ENCODE measurements at regions not wholly inside any gene's neighbourhood (a gene's known extent, or its start where the extent isn't known, plus 50 kb on each side); places are given as distances from the start of the nearest gene placed in this dataset.

DNA sequence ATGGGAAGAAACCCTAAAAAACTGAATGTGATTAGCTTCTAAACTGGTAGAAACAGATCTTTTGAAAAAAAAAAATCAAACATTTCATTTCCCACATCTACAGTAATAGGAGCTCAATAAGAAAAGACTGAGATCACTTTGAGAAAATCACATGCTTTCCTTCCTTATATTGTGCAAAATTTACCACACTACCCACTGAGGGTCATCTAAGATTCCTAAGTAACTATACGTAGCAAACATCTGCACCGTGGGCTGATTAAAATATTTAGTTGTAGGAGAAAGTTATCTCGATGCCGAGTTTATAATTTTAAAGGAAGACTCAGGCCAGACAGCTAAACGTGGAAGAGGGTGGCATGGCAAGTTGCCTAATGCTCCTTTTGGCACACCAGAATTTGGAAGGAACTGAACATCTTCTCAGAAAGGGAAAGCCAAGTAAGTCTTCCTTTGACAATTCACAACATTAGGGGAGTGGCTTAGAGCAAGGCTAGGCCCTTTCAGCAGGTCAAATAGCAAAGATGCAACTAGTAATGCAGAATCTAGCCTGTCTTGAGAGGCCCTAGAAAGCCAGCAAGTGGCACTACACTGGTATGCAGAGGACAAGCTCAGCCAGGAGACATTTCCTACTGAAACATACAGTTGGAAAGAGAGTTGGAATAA, 128.0 kb downstream of the TMA16 start:
- DNase-seq: no peak

DNA sequence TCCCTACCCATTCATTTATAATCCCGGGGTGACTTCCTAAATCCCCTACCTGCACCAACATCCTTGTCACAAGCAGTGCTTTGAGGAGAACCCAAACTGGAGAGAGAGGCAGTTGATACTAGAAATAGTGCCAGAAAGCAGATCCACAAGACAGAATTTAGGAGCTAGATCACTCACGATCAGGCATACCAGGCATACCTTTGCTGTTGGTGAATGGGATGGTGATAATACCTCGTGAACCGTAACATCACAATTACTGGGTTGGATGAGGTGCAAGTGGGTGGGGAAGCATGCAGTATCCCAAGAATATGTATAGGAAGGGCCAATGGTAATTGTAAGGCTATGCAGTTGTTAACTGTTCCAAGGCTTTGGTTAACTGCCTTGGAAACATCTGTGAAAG, 129.3 kb downstream of the TMA16 start:
- no peak for DNase-seq

DNA sequence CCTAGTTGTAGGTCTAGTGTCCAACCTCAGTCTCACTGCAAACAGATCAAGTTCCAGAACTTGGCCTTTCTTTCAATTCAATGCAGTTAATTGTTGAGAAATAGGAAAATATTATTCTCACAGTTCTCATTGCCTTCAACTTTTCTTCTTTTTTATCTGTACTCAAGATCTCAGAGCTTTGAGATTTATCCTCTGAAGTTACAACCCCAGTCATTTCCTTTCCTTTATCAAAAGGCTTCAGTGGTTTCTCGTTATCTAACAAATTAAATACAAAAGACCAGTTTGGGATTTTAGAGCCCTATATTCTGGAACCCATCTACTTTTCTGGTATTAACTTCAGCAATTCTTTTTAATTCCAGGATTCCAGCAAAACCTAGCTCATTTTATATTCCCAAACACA, 130.2 kb downstream of the TMA16 start:
- no peak for DNase-seq

DNA sequence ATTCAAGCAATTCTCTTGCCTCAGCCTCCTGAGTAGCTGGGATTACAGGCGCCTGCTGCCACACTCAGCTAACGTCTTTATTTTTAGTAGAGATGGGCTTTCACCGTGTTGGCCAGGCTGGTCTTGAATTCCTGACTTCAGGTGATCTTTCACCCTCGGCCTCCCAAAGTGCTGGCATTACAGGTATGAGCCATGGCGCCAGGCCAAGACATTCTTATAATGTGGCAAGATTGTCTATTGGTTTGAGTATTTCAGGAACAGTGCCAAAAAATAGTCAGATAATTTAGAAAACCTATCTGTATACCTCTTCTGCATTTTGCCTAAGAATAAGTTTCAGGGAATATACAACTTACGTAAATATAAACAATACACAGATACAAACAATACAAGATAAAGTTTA, 136.8 kb downstream of the TMA16 start:
- DNase-seq: no peak

DNA sequence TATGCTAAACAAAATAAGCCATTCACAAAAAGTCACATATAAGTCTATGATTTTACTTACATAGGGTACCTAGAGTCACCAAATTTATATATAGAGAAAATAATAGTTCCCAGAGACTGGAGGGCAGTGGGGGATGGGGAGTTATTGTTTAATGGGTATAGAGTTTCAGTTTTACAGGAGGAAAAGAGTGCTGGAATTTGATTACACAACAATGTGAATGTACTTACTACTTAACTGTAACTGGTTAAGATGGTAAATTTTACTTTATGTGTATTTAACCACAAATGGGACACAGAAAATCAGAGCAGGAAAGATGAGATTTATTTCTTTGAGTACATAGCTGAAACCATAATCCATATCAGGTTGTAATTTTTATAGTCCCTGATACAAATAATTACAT, 144.4 kb downstream of the TMA16 start:
- DNase-seq: no peak

DNA sequence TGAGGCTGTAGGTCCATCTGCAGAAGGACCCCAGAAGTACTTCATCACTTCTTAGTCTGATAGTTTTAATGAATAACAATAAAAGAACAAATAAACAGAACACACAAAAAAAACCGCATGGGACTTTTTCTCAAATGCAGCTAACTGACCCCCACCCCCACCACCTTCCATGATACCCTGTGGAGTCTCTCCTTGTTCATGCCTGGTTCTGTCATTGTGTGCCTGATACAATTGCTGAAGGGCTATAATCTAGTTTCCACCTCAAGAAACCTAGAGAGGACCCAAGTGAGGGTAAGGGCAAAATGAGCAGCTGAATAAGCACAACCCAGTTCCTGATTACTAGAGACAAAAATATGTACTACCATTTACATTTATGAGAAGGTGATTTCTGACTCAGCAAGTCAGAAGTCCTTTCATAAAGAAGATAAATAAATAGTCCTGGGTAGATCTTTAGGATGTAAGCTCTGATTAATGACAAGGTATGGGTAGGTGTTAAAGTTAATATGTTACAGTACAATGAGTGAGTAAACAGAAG, 155.1 kb downstream of the TMA16 start:
- no peak for DNase-seq

DNA sequence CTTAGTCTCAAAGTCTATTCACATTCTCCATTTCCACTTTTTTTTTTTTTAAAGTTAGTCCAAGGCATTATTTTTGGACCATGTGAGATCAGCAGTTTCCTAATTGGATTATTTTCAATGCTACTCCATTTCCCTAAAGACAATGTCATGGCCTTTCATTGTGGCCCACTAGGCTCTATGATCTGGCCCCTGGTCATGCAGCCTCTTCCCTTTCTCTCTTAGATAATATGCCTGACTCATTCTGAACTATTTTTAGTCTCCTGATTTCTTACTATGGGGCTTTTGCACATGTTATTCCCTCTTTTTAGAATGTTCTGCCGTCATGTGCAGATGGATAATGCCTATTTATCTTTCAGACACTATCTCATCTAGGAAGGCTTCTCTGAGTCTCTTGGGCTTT, 157.3 kb downstream of the TMA16 start:
- DNase-seq: no peak

DNA sequence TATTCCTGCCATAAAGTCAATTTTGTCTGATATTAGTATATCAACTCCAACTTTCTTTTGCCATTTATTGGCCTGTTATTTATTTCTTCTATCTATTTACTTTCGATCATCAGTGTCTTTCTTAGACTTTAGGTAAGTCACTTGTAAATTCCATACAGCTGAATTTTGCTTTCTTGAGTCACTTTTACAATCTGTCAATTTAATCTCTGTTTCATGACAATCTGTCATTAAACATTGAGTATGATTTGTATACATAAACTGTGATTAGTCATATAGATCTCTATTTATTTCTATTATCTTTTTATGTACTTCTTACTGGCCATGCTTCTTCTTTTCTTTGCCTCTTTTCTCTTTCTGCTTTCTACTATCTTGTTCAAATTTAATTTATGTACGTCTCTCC, 160.1 kb downstream of the TMA16 start:
- no peak for DNase-seq

DNA sequence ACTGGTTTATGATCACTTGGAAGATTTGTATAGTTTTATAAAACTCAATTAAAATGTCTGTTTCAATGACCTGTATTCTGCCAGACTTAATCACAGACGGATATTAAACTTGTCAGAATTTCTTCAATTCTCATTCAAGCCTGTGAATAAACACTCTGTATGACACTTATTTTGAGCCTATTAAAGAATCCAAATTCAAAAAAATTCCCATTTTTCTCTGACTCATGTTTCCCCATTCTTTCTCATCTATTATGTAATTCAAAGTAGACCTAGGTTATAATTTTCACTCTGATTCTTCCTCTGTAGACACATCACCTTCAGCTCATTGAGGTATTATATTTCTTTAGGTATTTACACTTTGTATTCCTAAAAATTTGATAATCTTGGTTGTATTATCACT, 166.1 kb downstream of the TMA16 start:
- DNase-seq: no peak

DNA sequence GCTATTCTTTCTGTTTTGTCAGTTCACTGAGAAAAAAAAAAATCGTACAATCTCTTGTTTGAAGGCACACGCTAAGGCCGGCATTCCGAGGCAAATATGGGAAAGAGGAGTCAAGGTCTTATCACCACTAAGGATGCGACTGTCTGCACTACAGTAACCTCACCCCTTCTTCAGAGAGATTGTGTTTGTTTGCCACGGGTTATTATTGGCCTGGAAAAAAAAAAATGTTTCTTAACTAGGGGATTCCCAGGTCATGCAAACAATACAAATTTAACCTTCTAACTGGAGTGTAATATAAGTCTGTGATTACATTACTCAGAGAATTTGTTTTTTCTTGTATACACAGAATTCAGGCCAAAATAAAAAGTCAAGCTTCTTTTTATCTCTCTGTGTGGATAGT, 168.3 kb downstream of the TMA16 start:
- no peak for DNase-seq

DNA sequence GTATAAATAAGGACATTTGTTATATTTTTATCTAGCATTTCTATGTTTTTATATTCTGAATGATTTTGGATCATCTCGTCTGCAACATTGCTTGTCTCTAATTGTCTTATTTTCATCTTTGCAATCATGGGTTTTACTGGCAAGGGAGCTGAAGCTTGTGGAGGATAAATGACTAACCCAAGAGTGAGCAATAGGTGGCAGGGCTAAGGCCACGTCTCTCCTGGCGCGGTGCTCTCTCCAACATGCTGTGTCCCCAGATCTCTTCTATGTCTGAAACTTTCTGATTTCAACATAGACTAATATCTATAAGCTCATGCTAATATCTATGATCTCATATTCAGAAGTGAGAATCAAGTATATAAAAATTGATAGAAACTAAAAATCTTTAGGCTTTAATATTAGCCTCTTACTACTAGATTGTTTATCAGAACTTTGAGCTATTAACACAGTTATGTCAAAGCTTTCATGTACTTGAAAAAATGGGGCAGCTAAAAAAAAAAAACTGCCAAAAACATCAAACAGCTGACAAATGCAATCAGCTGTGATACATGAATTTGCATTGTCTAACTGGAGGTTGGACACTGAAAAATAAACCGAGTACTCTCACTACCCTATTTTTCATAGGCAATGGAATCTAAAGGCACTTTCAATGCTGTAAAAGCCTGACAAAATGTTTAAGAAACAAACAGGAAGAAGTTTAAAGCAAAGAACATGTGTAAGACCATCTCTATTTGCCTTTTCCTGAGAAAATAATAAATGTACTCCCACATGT, 169.2 kb downstream of the TMA16 start:
- DNase-seq: no peak

DNA sequence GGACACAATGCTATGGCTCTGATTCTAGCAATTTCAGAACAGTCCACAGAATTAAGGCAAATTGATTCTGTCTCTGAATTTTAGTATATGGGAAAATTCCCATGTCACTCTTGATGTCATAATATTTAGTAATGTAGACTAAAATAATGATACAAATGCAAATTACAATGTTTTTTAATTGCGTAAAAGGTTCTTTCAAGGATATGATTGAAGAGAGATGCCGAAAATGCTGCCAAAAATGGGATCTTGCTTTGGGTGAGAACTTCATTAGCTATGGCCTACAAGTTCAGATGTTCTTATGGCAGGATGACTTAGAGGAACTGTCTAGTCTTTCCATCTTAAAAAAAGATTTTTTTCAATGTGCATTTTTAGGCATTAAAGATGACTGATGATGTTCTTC, 170.6 kb downstream of the TMA16 start:
- no peak for DNase-seq

DNA sequence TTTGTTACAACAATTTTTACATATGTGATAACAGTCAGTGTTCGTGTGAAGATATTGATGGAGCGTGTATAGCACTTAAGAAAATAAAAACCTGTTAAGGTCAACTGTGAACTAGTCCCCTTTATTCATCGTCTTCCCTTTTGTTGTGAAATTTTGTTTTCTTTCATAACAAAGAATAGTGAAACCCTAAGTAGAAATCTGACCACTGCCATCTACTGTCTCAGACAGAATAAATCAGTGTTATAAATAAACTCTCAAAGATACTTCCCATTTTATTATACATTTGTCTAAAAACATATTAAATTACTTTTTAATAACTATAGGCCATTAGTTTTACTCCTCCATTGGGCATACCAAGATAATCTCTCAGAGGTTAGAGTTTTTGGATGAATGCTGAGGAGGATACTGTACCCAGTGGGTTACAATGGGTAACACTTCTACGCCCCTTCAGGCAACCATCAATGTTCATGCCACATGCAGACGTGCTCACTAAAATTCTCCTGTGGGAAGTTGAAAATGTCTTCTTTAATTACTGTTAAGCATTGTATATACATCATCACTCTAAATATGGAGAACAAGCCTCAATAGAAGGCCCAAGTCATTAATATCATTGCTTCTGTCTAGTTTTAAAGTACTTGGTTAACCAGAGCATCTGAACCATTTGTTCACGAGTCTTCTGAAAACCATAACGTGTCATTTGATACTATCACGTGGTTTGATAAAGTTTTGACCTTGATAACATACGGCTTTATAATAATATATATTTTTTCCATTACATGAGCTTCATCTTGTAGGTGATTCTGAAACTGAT, 171.2 kb downstream of the TMA16 start:
- no peak for DNase-seq

DNA sequence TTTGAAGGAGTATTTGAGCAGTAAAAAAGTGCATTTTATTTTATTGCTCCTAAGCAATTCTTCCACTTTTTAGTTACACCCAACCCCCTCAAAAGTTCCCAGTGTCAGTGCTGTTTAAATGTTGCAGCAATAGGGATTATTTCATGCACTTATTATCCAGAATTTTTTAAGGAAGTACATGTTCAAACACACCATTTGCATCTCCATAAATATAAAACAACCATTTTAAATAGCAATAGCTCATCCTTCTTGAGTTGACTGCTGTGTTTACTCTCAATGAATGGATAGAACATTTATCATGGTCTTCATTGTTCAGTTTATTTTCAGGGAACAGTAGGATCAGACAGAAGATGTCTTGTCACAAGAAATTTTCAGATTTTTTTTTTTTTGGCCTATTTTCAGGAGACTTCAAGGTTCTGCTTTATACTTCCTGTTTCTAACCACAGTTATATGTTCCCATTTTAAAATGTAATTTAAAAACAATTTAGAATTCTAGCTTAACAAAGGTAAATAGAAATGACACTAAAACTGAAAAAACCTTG, 171.9 kb downstream of the TMA16 start:
- no peak for DNase-seq

DNA sequence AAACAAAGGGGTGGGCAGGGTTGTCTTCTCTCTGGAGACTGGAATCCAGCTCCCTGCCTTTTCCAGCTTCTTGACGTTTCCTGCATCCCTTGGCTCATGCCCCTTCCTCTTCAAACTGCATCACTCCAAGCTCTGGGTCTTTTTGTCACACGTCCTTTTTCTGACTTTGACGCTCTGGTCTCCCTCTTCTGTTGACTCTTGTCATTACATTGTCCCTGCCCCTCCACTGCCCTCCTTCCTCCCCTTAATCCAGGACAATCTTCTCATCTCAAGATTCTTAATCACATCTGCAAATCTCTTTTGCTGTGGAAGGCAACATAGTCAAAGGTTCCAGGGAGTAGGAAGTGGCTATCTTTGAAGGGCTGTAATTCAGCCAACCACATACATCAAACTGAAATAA, 178.3 kb downstream of the TMA16 start:
- DNase-seq: no peak

DNA sequence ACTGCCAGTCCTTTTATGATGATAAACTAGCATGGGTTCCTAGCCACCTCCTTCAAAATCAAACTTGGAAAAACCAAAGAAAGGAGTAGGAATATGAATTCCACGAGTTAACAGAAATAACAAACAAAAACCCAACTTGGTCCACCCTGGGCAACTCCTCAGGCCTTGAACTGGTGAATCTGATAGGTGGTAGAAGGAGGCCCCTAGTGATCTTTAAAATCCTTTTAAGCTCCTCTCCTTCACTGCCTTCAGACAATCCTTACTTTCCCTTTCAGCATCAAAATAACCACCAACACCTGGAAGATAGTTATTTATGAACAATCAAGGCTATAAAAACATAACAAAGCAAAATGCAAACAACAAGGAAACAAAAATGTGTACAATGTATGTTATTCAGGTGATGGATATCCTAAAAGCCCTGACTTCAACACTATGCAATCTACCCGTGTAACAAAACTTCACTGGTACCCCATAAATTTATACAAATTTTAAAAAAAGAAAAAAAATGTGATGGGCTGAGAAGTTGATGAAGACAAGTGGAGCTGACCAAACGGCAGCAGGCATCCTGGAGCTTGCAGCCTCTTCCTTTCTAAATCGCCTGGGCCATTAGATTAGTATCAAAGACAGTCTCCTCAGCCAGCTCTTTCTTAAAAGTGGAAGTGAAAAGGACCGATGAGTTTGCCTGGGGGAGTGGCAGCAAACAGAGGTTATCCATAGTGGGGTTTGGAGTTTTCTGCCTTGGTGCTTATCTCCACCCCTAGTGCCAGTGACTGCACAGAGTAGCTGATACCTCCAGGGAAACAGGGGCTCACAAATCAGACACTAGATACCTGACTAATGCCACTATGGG, 179.6 kb downstream of the TMA16 start:
- DNase-seq: no peak

DNA sequence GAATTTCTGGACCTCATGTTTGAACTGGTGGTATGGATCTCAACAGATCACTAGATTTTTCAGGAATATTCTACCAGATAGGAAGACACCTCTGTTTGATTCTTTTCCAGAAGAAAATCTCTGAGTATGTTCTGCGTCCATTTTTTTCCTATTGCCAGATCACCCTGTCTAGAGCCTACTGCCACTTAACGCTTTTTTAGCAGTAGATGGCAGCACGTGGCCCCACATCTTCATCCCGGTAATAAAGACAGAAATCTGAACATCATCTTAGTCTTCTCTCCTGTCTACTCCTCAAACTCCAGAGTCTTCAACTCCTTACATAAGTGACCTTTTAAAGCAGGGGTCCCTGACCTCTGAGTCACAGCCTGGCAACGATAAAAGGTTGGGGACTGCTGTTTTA, 184.7 kb downstream of the TMA16 start:
- DNase-seq: no peak

DNA sequence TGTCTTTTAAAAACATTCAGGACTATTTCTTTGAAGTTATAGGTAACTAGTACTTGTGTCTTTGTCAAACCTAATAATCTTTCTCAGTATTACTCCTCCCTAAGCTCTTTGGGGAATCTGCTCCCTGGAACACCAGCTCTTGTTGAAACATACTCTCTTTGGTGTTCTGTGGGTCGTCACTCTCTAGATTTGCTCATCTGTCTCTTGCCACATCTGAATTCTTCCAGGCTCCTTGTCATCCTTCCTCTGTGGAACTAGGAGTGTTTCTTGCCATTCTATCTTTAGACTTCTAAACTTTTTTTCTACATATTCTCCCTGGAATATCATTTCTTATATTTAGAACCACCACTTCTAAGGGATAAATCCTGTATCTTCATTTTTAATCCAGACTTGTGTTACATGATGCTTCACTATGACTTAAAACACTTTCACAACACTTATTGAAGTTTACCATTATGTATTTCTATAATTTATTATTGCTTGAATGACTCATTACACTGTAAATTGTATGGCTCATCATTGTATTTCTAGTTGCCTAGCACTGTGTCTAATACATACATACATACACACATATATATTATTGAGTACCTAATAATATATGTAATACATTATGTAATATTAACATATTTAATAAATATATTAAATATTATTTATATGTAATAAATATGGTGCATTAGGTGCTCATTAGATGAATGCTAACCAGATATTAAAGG, 186.1 kb downstream of the TMA16 start:
- no peak for DNase-seq

DNA sequence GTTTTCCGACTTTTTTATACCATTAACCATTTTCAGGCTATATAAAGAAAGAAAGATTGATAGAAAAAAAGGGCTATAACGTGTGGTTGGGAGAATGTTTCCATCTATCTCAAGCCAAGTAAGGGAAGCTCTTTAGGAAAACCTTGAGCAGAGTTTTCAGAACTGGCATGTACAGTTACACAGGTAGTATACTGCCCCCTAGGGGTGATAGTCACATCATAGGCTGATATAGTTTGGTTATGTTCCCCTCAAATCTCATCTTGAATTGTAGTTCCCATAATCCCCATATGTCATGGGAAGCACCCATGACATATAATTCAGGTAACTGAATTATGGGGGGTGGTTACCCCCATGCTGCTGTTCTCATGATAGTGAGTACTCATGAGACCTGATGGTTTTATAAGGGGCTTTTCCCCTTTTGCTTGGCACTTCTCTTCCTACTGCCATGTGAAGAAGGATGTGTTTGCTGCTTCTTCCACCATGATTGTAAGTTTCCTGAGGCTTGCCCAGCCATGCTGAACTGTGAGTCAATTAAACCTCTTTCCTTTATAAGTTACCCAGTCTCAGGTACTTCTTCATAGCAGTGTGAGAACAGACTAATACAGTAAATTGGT, 186.8 kb downstream of the TMA16 start:
- DNase-seq: no peak

DNA sequence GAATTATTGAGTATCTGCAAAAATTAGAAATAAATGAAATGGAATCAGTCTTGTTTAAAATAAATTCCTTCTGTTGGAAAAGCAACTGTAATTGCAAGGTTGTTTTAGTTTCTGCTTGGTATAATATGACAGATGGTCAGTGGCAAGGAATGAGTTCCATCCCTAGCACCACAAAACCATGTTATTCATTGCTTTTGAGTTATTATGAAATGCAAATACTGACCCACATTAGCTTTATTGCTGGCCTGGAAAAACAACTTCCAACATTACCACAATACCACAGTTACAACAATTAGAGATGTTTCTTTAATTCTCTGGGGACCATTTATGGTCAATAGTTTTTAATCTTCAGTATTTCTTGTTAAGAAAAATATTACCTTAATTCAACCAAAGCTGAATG, 194.4 kb downstream of the TMA16 start:
- no peak for DNase-seq

DNA sequence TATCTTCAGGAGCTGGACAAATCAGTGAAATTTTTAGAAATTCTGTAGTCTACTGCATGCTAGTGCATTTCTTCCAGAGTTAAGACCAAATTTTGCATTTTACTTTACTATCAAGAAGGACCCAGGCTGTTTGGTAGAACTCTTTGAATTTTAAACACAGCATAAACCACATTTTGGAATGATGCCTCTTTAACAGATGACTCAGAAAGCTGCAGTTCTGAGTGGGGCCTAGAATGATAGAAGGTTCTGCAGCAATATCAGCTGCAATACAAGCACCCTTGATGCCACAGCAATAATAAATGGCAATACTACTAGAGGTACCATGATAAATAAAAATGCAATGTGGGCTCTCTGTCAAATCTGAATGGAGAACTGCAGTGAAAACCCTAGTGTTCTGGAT, 198.7 kb downstream of the TMA16 start:
- DNase-seq: no peak
